ENCODE measurements at regions not wholly inside any gene's neighbourhood (a gene's known extent, or its start where the extent isn't known, plus 50 kb on each side); places are given as distances from the start of the nearest gene placed in this dataset.

DNA sequence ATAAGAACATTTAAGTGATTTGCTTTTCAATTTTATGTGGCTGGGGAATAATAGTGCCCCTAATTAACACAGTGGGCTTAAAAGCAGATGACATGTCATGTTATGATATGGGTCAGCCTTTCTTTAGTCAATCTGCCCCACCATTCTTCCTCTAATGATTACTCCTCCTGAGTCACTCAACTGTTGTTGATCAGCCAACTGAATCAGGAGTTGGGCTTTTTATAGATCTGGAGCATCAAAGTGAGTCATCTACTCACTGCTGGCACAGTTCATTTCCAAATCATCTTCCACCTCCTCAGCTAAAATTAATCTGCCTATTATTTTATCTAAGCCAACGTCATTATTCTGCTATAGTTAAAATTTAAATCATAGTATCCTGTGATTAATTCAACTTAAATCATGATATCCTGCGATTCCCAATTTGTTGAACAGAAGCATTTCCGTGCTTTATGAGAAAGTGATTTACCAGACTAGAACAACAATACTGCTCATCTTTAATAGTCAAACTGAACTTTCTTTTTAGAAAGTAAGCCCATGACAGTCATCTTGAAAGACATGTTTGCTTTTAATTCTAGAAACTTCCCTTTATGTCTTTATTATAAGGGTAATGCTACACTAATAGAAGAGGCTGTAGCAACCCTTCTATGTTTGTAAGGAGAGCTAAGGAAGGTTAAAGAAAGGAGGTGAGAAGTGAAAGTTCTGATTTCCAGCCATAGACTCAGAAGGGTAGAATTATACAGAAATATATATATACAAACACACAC, 551.4 kb downstream of the TBC1D4 start:
- DNase-seq, result no peak

DNA sequence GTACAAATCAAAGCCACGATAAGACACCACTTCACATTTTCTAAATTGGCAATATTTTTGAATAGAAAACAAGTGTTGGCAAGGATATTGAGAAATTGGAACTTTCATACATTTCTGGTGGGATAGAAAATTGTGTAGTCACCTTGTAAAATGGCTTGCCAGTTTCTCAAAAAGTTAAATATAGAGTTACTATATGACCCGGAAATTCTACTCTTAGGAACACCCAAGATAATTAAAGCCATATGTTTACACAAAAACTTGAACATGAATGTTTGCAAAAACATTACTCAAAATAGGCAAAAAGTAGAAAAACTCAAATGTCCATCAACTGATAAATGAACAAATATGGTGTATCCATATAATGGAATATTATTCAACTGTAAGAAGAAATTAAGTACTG, 552.5 kb downstream of the TBC1D4 start:
- DNase-seq, result no peak

DNA sequence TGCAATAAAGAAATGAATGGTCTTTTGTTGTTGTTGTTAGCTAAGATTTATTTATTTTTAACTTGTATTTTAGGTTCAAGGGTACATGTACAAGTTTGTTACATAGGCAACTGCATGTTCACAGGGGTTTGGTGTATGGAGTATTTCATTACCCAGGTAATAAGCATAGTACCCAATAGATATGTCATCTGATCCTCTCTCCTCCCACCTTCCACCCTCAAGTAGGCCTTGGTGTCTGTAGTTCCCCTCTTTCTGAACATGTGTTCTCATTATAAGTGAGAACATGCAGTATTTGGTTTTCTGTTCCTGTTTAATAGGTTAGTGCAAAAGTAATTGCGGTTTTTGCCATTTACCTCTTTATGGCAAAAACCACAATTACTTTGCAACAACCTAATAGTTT, 554.1 kb downstream of the TBC1D4 start:
- no peak for DNase-seq

GRCh38 chr13:74922963-74923362, 559.0 kb downstream of the TBC1D4 start:
- DNase-seq, result no peak

DNA sequence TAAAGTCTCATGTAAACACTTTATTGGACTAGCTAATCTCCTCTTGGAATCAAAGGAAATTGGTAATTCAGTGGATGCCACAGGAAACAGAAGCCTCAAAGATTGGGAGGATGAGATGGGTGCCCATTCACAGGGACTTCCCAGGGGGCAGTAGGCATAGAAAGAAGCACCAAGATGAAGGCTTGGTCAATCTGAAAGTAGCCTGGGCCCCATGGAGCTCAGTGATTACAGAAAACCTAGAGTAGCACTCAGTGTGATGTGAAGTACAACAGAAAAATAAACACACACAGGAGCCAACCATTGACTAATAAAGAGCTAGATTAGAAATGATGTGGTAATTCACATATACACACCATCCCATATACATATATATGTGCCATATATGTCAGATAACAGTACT, 560.6 kb downstream of the TBC1D4 start:
- DNase-seq, result no peak

DNA sequence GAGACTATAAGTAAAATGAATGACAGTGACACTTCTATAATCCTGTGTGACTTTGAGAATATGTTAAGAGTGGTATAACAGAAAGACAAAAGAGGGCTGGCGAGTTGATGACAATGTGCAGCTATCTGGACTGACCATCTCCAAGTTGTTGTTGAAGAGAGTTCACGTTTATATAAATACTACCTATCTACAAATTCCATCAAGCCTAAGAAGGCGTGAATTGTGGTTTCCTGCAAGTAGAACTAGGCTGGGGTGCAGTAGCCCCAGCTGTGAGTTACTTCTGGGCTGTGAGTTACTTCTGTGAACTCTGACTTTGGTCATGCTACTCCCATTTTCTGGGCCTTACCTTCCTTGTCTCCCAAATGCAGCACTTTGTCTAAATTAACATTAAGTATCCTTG, 561.0 kb downstream of the TBC1D4 start:
- no peak for DNase-seq

DNA sequence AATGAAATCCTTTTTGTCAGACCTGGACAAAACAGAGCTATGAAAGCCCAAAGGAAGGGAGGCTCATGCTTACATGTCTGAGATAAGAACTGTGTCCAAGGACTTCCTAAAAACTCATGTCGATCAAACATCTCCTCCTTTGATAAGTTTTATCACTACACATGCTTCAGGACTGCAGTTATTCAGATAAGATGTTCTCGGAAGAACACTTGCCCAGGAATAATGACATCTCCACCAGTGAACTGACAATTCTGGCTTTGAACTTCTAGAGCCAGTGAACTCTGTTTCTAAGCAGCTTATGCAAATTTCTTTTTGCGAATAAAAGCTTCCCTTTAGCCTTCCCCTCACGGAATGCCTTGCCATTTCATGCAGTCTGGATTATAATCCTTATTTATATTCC, 561.6 kb downstream of the TBC1D4 start:
- no peak for DNase-seq

DNA sequence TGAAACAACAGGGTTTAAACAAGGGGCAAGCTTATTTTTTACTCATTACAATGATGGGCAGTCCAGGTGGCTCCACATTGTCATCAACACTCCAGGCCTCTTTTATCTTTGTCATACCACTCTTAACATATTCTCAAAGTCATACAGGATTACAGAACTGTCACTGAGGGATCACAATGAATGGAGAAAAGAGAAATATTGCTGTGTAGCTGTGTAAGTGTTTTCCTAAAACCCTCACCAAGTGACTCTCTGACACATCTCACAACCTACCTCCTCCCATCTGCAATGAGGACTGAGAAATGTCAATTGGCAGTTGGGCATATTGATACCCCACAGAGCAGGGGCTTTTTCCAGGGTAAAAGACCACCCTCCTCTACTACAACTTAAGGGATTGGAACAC, 562.1 kb downstream of the TBC1D4 start:
- no peak for DNase-seq

- DNase-seq, result no peak
Measured at GRCh38 chr13:74912898-74913297, 569.1 kb downstream of the TBC1D4 start.

- DNase-seq, result no peak
Measured at GRCh38 chr13:74910415-74910814, 571.6 kb downstream of the TBC1D4 start.

DNA sequence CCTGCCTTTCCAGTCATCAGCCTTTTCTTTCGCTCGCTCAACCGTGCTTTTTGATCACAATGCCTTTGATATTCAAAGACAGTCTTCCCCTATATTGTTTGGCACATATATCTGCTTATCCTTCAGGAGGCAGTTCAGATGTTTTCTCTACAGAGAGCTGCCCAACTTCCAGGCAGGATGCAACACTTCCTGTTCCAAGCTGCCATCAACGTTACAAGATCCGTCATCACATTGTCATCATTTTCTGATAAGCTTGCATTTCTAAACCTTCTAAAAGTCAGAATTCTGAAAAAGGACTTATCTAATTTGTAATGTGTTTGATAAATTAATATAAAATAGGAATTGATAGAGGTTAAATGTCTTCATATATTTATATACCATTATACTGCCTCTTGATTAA, 574.2 kb downstream of the TBC1D4 start:
- no peak for DNase-seq

- no peak for DNase-seq
Measured at GRCh38 chr13:74904556-74904955, 577.4 kb downstream of the TBC1D4 start.

DNA sequence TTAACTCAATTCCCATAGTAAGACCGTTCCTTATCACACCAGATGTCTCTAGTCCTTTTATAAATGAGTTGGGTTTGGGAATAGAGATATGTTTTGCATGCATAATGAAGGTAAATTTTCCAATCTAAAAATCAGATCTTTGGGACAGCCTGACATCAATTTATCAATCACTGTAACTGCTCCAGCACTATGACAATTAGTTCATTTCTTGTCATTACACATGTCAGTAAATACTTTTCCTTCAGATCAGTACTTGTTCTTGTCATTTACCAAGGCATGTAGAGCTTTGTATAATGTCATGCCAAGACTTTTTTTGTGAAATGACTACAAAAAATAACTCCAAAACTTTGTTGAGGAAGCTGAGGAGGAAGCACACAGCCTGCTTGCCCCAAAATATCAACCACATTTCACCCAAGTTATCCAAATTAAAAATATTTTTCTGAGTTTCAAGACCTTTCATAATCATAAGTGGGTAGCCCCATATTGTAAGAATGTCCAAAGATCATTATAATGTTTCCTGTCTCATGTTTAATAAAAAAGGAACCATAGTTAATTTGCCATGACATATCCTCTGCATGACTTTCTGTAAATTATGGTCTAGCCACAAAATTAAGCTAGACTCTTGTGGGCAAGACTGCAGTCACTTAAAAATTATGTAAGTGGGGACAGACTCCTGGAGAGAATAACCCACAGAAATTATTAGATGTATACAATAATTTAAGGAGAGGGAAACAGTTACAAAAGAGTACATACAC, 586.8 kb downstream of the TBC1D4 start:
- no peak for DNase-seq

GRCh38 chr13:74892096-74892495, 589.9 kb downstream of the TBC1D4 start:
- DNase-seq, result no peak

GRCh38 chr13:74891610-74892009, 590.4 kb downstream of the TBC1D4 start:
- DNase-seq, result no peak

DNA sequence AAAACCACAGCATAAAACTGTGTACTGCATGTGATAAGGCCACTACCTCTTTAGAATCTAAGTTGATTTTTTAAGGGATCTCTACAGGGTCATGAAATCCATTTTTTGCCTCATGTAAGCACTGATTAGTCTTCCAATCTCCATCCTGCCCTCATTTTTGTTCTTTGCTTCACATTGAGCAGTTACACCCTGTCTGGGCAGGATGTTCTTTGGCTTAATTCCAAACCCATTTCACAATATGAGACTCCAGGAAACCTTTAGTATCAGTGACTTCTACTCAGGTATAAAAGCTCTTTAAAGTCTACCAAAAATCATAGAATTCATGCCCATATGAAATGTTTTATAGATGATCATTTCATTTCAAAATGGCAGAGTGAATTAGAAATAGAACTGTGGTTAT, 592.6 kb downstream of the TBC1D4 start:
- DNase-seq, result no peak

- no peak for DNase-seq
Measured at GRCh38 chr13:74886502-74886901, 595.5 kb downstream of the TBC1D4 start.

GRCh38 chr13:74883834-74884233, 598.1 kb downstream of the TBC1D4 start:
- DNase-seq, result no peak

DNA sequence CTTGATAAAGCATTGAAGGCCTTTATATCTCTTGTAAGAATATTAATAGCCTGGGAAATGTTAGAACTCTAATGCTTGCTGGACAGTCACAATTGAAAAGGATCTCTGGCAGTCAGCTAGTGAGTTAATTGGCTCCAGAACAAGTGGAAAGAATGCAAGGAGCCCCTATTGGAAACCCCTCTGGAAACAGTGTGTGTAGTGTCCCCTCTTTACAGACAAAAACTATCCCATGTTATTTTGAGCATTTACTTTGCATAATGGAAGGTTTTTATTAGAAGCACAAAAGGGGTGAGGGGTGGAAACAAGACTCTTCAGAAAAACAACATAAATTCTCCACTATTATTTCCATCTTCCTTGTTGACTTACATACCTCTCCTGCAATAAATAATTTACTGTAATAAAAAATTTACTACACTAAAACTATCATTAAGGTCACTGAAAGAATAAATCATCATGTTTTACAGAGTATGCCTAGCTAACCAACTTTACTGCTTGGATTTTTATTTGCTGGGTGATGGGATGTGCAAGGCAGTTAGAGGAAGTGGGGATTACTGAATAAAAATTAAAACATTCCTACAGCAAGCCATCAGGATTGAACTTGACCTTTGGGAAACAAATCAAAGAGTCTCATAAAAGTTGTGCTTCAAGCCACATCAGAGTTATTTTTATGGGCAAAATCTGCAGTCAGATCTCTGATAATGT, 610.4 kb downstream of the TBC1D4 start:
- DNase-seq, result no peak

GRCh38 chr13:74870865-74871264, 611.1 kb downstream of the TBC1D4 start:
- DNase-seq, result no peak

DNA sequence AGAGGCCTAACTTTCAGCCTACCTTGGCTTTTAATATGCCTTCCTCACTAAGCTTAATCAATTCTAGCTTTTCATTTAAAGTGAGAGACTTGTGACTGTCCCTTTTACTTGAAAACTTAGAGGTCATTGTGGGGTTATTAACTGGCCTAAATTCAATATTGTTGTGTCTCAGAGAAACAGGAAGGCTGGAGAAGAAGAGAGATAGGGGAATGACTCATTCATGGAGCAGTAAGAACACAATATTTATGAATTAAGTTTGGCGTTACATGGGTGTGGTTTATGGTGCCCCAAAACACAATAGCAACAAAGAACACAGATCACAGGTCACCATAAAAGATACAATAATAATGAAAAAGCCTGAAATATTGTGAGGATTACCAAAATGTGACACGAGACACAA, 612.1 kb downstream of the TBC1D4 start:
- DNase-seq, result no peak

DNA sequence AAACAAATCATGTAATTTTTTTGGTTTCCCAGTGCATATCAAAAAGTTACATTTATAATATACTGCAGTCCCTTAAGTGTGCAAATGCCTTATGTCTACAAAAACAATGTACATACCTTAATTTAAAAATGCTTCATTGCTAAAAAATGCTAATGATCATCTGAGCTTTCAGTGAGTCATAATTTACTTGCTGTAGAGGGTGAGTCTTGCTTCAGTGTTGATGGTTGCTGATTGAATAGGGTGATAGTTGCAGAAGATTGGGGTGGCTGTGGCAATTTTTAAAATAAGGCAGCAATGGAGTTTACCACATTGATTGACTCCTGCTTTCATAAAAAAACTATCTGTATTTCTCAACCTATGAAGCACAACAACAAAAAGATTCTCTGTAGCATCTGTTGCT, 613.9 kb downstream of the TBC1D4 start:
- DNase-seq, result no peak

- no peak for DNase-seq
Measured at GRCh38 chr13:74867460-74867859, 614.5 kb downstream of the TBC1D4 start.

DNA sequence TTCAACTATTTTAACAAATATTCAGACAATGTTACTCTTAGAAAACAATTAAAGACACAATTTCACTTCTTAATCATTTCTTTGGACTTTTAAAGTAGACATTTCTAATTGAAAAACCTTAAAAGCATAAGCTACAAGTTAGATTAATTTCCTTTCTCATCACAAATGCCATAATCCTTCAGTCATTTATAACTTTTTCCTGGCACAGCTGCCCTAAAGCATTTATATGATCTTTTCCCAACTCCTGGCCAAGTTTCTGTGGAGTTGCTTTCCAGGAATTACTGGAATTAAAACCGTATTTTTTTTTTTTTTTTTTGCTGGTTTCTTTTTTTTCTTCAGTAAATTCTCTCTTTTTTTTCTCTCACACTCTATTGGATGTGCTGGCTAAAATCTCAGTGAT, 615.9 kb downstream of the TBC1D4 start:
- DNase-seq, result no peak
